ENCODE measurements at regions not wholly inside any gene's neighbourhood (a gene's known extent, or its start where the extent isn't known, plus 50 kb on each side); places are given as distances from the start of the nearest gene placed in this dataset.

DNA sequence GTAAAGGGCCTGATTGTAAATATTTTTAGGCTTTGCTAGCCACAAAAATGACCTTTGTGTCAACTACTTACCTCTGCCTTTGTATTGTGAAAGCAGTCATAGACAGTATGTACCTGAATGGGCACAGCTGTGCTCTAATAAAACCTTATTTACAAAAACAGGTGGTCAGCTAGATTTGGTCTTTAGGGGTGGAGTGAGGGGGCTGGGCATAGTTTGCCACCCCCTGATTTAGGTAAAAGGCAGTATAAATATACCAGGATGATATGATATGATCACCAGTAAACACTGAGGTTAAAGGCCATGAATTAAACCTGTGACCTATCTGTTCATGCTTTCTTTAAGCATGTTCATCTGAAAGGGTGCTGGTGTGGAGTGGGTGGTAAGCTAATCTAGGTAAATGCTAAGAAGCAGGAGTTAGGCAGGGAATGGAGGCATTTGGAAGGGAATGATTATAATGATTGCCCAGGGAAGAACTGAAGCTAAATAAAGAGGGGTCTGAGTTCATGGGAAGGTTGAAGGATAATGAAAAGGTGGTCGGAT lies 77.1 kb upstream of the BCAT1 start:
- no peak overlapping the region for H2BK120ac ChIP-seq (replicated peaks; ENCODE audit: low read depth, low read length)
- DNase-seq (ENCODE audit: low read depth in 1 of 2, low spot score in 2 of 2), result no peak

More for the DNA sequence above, 77.1 kb upstream of the BCAT1 start:
- H3K36me3 ChIP-seq (ENCODE audit: control insufficient read depth in 2 of 4, insufficient read depth in 4 of 4, low read length in 3 of 4), result no peaks in the 10 kb centered on the region
- H4K20me1 ChIP-seq (replicated peaks in 1 of 2; ENCODE audit: control insufficient read depth in 1 of 2, insufficient read depth in 2 of 2, low read length in 2 of 2), result no peaks in the 10 kb centered on the region
- H2BK12ac ChIP-seq (ENCODE audit: low read depth, low read length), result no peak overlapping the region
- no peak overlapping the region for H3K4me3 ChIP-seq (ENCODE audit: extremely low read depth in 1 of 4, insufficient read depth in 2 of 4, low read depth in 3 of 4, low read length in 4 of 4)
- no peak overlapping the region for H3K9ac ChIP-seq (replicated peaks in 1 of 4; ENCODE audit: extremely low read depth in 1 of 4, low read depth in 3 of 4, low read length in 3 of 4)
- no peaks in the 10 kb centered on the region for H3K27me3 ChIP-seq (replicated peaks in 1 of 4; ENCODE audit: control insufficient read depth in 3 of 4, extremely low read depth in 1 of 4, insufficient read depth in 3 of 4, low read length in 3 of 4)
- no peak overlapping the region for H4K91ac ChIP-seq (replicated peaks; ENCODE audit: insufficient read length, low read length)
- H2AFZ ChIP-seq (ENCODE audit: low read length), result 0 out of 2 replicates have a peak overlapping the region, but pooled peaks have one; percentile 60
- H3K56ac ChIP-seq (replicated peaks; ENCODE audit: insufficient read length, low read depth, low read length), result no peak overlapping the region
- no peaks in the 10 kb centered on the region for H3K79me1 ChIP-seq (ENCODE audit: low read depth, low read length)
- H2BK20ac ChIP-seq (ENCODE audit: low read length), result no peak overlapping the region
- no peaks in the 10 kb centered on the region for H3K9me3 ChIP-seq (ENCODE audit: insufficient read depth in 2 of 2, low read depth in 1 of 2, low read length in 1 of 2)
- no peak overlapping the region for H3K18ac ChIP-seq (ENCODE audit: extremely low read depth, low read length)
- H3K4ac ChIP-seq (replicated peaks; ENCODE audit: insufficient read length, low read depth, low read length), result no peak overlapping the region
- POLR2A ChIA-PET (ENCODE audit: partially characterized antibody), result interaction anchor here (0.8 kb wide), 1 partner anchor 79 kb away, joined by 3 read pairs; no protein-coding TSS in a partner anchor
- no peak overlapping the region for H2BK5ac ChIP-seq (ENCODE audit: low read depth, low read length)
- H3K23me2 ChIP-seq (ENCODE audit: low read depth, low read length), result no peaks in the 10 kb centered on the region; the same call in 1 of the 2 replicates
- 80% methylated on average over 1 of the region's 1 CpG; no CpG with 5 or more reads in 1 of the 2 experiments for WGBS, 2 experiments (ENCODE audit: extremely low coverage in 1 of 2, insufficient coverage in 1 of 2, insufficient read length in 1 of 2, insufficient replicate concordance in 2 of 2, low coverage in 1 of 2, low lambda C conversion rate in 2 of 2, missing lambda C conversion rate in 1 of 2)
- CTCF ChIA-PET (ENCODE audit: partially characterized antibody), result interaction anchor here (0.7 to 2.2 kb wide), 9 partner anchors 11 to 129 kb away, joined by 3 to 6 read pairs (median 3); no protein-coding TSS in a partner anchor
- H3K14ac ChIP-seq (ENCODE audit: insufficient read length), result peak overlapping the region; percentile 77
- no peak overlapping the region for H3K23ac ChIP-seq (ENCODE audit: insufficient read length)
- no peaks in the 10 kb centered on the region; a peak in 1 of 7 replicates for H3K4me1 ChIP-seq (replicated peaks in 1 of 4; ENCODE audit: control insufficient read depth in 3 of 4, insufficient read depth in 4 of 4, low read length in 3 of 4)
- H3K27ac ChIP-seq (ENCODE audit: low read depth, low read length), result no peak overlapping the region
- H3K4me2 ChIP-seq (ENCODE audit: insufficient read depth in 1 of 2, low read depth in 2 of 2, low read length in 2 of 2), result no peak overlapping the region
- no peak overlapping the region for H4K8ac ChIP-seq (ENCODE audit: extremely low read depth, insufficient read depth, low read length)
- no peak overlapping the region for H2BK15ac ChIP-seq (ENCODE audit: low read length)
- H2AK5ac ChIP-seq (ENCODE audit: low read depth, low read length), result 0 out of 2 replicates have a peak overlapping the region, but pooled peaks have one; percentile 30
- no peak overlapping the region for H4K5ac ChIP-seq (ENCODE audit: insufficient read length, low read depth, low read length)
- FAIRE-seq, result no peak
- no peaks in the 10 kb centered on the region for H3K79me2 ChIP-seq (ENCODE audit: control insufficient read depth in 1 of 2, insufficient read depth in 2 of 2, low read length in 2 of 2)
